ENCODE measurements at regions not wholly inside any gene's neighbourhood (a gene's known extent, or its start where the extent isn't known, plus 50 kb on each side); places are given as distances from the start of the nearest gene placed in this dataset.

- TF ChIP-seq ELK1 (IDR thresholded peaks at IDR 0.05; ENCODE audit: borderline replicate concordance, low read depth, low read length) (no peak), CTCF (conservative IDR thresholded peaks at IDR 0.05; ENCODE audit: low read depth, low read length) (no peak), POLR2A (IDR thresholded peaks at IDR 0.05; ENCODE audit: low read depth, low read length) (no peak), MAZ (IDR thresholded peaks at IDR 0.05; ENCODE audit: borderline replicate concordance, low read depth, low read length) (no peak)
Measured at GRCh38 chr11:43577566-43578264, 102.8 kb upstream of the HSD17B12 start.

All from IMR-90 (cell line).